GM13977 (cell line): ENCODE measurements at regions not wholly inside any gene's neighbourhood (a gene's known extent, or its start where the extent isn't known, plus 50 kb on each side); places are given as distances from the start of the nearest gene placed in this dataset.
"Not testable (repeated sequence)": the region's sequence is repeated elsewhere in the genome, so short reads cannot be mapped to it uniquely, and the experiment has no call there.

ENCODE experiments used
- DNase-seq: peaks from one replicate; pipeline ENCODE4 v3.0.0; 2012; ENCODE audit warnings: low spot score
- CTCF ChIP-seq: IDR thresholded peaks from 2 replicates; pipeline ENCODE4 v1.5.1; 2012; ENCODE audit warnings: mild to moderate bottlenecking, control low read depth; ENCODE audit not compliant: insufficient read depth; ENCODE audit errors: extremely low read depth, missing control alignments
- in situ Hi-C: fragments of 300-500 bp; cut with MboI; formaldehyde crosslinking; loops from one replicate; pipeline ENCODE4 v1.12.0; 2022; ENCODE audit warnings: low sequenced_read_pairs, low pct_unique_long_range_greater_than_20kb, mixed read lengths, inconsistent platforms; ENCODE audit not compliant: unreplicated experiment

DNA sequence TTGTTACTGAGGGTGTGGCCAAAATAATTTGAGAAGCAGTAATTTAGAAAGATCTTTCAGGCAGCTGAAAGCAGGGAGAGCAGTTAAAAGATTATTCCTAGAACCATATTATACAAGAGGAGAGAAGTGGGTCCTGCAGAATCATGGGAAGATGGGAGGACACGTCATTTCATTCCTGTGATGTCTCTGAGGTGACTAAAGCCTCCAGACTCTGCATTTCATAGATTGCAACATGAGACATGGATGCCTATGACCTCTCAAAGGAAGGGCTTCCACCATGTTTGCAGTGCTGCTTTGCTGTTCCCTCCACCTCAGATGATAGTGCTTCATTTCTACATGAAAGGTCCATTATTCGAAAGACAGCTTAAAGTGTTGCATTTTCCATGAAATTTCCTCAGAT lies 788.4 kb downstream of the TSN start:
- TF ChIP-seq CTCF, result no peak
- no peak for DNase-seq
- in situ Hi-C loops, result no loop called here

DNA sequence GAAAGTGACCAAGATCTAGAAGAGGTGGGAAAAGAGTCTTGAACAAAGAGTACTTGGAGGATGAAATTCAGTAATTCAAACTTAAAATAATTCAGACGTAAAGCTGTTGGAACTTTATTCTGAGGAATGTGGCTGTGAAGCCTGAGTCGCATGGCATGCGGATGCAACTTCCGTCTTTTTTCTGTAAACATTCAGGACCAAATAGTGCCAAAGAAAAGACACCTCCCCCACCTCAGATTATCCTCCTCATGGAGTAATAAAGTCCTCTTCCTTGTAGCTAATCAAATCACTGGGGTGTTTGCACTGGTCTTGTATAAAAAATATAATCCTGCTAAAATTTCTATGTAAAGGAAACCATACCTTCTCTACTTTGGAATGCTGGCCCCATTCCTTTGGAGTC lies 790.4 kb downstream of the TSN start:
- in situ Hi-C loops, result no loop called here
- no peak for TF ChIP-seq CTCF
- DNase-seq, result no peak

- no peak for DNase-seq
- no peak for TF ChIP-seq CTCF
- in situ Hi-C loops, result no loop called here
These were observed 807.3 kb downstream of the TSN start for GRCh38 chr2:122562775-122563174.

DNA sequence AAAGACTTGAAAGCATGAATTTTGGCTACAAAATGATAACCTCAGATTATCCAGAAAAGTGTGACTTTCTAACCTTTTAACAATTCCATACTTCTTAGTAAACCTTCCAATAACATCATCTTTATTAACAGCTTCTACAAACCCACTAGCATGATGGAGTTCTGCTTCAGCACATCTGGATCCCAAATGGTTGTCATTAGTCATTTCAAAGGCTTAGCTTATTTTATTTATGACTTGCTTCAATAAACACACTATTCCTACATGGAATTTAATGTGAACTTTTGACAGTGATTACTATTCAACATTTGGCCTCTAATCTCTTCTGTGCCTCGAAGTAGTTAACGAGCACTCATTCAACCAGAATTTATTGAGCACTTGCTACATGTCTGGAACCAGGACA lies 808.3 kb downstream of the TSN start:
- TF ChIP-seq CTCF, result no peak
- in situ Hi-C loops, result no loop called here
- DNase-seq, result no peak

- no peak for DNase-seq
- in situ Hi-C loops, result no loop called here
- TF ChIP-seq CTCF, result no peak
These were observed 809.4 kb downstream of the TSN start for GRCh38 chr2:122564843-122565242.

DNA sequence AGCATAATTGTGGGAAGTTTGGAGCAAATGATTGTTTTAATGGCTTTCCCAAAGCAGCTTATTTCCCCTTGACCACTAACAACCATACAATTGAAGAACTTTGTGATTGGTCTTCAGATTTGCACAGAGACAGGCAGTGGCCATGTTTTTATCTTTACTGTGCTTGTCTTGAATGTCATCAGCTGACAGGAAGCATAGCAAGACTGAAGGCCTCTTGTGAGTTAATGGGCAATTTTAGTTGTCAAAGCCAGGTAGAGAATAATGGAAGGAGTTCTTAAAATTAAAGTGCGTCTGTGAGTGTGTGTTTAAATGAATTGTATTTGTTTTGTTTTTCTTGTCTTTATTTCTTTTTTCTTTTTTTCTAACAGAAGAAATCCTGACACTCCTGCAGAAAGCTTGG lies 809.9 kb downstream of the TSN start:
- DNase-seq, result no peak
- TF ChIP-seq CTCF, result no peak
- in situ Hi-C loops, result no loop called here

DNA sequence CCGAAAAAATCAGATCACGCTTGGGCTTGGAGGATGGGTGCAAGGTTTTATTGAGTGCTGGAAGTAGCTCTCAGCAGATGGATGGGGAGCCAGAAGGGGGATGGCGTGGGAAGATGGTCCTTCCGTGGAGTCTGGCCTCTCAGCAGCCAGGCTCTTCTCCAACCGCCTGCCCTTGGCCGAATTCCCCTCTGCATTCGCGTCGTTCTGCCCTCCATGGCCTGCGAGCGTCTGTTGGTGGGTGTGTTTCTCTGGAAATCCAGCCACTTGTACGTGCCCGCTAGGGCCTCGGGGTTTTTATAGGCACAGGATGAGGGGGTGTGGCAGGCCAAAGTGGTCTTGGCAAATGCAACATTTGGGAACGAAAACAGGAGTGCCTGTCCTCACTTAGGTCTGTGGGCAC lies 815.2 kb downstream of the TSN start:
- TF ChIP-seq CTCF, result no peak
- in situ Hi-C loops, result no loop called here
- DNase-seq, result no peak

DNA sequence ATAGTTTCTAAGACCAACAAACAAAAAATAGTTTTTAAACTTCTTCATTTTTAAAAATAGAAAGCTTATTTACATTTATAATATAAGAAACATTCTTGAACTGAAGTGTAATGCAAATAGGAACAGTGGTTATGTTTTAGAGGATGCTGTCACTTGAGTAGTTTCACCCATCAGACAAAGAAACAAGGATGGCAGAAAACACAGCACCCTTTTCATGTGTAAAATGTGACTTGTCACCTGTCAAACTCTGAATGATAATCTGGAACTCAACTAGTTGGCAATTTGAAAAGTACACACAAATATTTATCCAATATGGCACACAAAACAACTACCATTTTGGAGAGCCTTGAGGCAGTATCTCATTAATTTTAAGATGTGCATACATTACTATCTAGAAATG lies 816.0 kb downstream of the TSN start:
- DNase-seq, in situ Hi-C loops: not testable (repeated sequence)
